Erythroblast (primary cell): ENCODE measurements at regions not wholly inside any gene's neighbourhood (a gene's known extent, or its start where the extent isn't known, plus 50 kb on each side); places are given as distances from the start of the nearest gene placed in this dataset.

Experiments
- GATA1 ChIP-seq: IDR thresholded peaks from 2 replicates; pipeline ENCODE4 v1.6.1; 2011; ENCODE audit warnings: low read depth, mild to moderate bottlenecking, control low read depth, low read length, moderate library complexity
- POLR2A ChIP-seq: IDR thresholded peaks from 2 replicates; pipeline ENCODE4 v1.6.1; 2011; ENCODE audit warnings: mild to moderate bottlenecking, low read length

DNA sequence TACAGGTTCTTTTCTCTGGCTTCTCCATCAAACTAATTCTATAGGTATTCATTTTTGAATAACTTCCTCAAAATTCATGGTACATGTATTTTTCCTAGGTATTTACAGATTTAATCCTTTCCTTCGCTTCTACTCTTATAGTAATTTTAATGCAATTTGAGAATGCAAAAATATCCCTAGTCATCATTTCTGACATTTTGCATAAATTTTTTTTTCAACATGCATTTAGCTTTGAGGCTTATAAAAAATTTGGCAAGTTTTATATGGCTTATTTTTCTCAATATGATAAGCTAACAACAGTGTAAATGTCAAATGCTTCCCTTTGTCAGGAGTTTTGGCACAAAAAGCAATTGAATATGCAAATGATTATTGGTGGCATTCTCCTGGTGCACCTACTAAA is 872.6 kb downstream of the FLRT2 start:
- no peak for TF ChIP-seq POLR2A
- TF ChIP-seq GATA1, result no peak
